ENCODE measurements at regions not wholly inside any gene's neighbourhood (a gene's known extent, or its start where the extent isn't known, plus 50 kb on each side); places are given as distances from the start of the nearest gene placed in this dataset.

DNA sequence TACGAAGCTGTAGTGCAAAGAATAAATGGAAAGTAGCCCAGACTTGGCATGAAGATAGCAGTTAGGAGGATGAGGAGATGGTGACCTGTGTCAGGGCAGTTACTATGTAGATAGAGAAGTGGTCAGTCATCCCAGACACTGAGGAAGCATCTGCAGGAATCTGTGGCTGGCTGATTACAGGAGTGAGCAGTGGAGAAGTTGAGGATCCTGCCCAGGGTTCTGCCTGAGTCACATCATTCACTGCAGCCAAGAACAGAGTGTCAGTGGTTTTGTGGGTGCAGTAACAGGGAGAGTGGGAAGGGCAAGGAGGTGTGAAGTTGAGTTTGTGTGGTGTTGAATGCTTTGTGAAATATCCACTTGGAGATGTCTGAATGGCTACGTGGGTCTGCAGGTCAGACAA lies 676.4 kb upstream of the NRP1 start:
- TF ChIP-seq, protein P1, sequence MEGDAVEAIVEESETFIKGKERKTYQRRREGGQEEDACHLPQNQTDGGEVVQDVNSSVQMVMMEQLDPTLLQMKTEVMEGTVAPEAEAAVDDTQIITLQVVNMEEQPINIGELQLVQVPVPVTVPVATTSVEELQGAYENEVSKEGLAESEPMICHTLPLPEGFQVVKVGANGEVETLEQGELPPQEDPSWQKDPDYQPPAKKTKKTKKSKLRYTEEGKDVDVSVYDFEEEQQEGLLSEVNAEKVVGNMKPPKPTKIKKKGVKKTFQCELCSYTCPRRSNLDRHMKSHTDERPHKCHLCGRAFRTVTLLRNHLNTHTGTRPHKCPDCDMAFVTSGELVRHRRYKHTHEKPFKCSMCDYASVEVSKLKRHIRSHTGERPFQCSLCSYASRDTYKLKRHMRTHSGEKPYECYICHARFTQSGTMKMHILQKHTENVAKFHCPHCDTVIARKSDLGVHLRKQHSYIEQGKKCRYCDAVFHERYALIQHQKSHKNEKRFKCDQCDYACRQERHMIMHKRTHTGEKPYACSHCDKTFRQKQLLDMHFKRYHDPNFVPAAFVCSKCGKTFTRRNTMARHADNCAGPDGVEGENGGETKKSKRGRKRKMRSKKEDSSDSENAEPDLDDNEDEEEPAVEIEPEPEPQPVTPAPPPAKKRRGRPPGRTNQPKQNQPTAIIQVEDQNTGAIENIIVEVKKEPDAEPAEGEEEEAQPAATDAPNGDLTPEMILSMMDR (IDR thresholded peaks at IDR 0.05; ENCODE audit: low read depth, low read length, poor library complexity, severe bottlenecking) = no peak
- no peak for TF ChIP-seq EZH2phosphoT487 (IDR thresholded peaks at IDR 0.05; ENCODE audit: borderline replicate concordance, low read length)
